ENCODE measurements at regions not wholly inside any gene's neighbourhood (a gene's known extent, or its start where the extent isn't known, plus 50 kb on each side); places are given as distances from the start of the nearest gene placed in this dataset.

DNA sequence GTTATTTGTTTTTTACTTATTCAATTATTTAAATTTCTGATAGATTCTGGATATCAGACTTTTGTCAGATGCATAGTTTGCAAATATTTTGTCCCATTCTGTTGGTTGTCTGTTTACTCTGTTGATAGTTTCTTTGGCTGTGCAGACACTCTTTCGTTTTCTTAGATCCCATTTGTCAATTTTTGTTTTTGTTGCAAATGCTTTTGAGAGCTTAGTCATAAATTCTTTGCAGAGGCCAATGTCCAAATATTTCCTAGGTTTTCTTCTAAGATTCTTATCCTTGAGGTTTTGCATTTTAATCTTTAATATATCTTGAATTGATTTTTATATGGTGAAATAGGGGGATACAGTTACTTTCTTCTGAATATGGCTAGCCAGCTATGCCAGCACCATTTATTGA, 112.7 kb upstream of the SESTD1 start:
- Histone ChIP-seq H4K20me1 (replicated peaks; ENCODE audit: control insufficient read depth, insufficient read depth, low read length) (no peaks in the 10 kb centered on the region), H2AFZ (ENCODE audit: low read depth, low read length) (no peak overlapping the region), H3K4me3 (no peak overlapping the region), H3K4me2 (ENCODE audit: insufficient read depth, low read length) (no peak overlapping the region), H3K4me1 (replicated peaks in 1 of 2; ENCODE audit: control insufficient read depth in 2 of 2, insufficient read depth in 2 of 2, low read length in 2 of 2) (no peaks in the 10 kb centered on the region), H3K9ac (ENCODE audit: insufficient read depth in 1 of 2, low read depth in 2 of 2, low read length in 2 of 2) (no peak overlapping the region), H3K9me3 (replicated peaks; ENCODE audit: control insufficient read depth, insufficient read depth, low read depth, low read length) (no peaks in the 10 kb centered on the region), H3K36me3 (ENCODE audit: control insufficient read depth, insufficient read depth, low read length) (no peaks in the 10 kb centered on the region), H3K27me3 (ENCODE audit: control insufficient read depth in 2 of 2, insufficient read depth in 2 of 2, low read length in 2 of 2) (no peaks in the 10 kb centered on the region), H3K27ac (ENCODE audit: extremely low read depth, low read depth, low read length) (no peak overlapping the region), H3K9me1 (ENCODE audit: control insufficient read depth, insufficient read depth, low read length) (no peaks in the 10 kb centered on the region), H3K79me2 (ENCODE audit: control insufficient read depth, insufficient read depth, low read length) (no peaks in the 10 kb centered on the region)
- CTCF ChIA-PET (ENCODE audit: low intra/inter-chr PET ratio), result no interaction called here
- DNase-seq (ENCODE audit: extremely low read depth in 1 of 4, low spot score in 3 of 4), result no peak
- intact Hi-C loops (cut with micrococcal nuclease), result no loop called here
- in situ Hi-C loops (cut with MboI), result no loop called here
- WGBS (ENCODE audit: insufficient coverage, low coverage, missing lambda C conversion rate), result 0% methylated on average over 1 of the region's 1 CpG
- FAIRE-seq, result no peak
- POLR2A ChIA-PET, result no interaction called here
- ATAC-seq, result no peak
- BruUV-seq (replicated peaks), result no TSS peak
- TF ChIP-seq ZNF507 (tag; conservative IDR thresholded peaks at IDR 0.05) (no peak), DNMT1 (IDR thresholded peaks at IDR 0.05) (no peak), SMAD4 (CRISPR knock-in tag; conservative IDR thresholded peaks at IDR 0.05) (no peak), ZBTB26 (CRISPR knock-in tag; IDR thresholded peaks at IDR 0.05) (no peak), CAMTA2 (CRISPR knock-in tag; conservative IDR thresholded peaks at IDR 0.05) (no peak), HSF4 (CRISPR knock-in tag; IDR thresholded peaks at IDR 0.05; ENCODE audit: borderline replicate concordance) (no peak), FOXP4 (CRISPR knock-in tag; IDR thresholded peaks at IDR 0.05; ENCODE audit: borderline replicate concordance) (no peak), NCOR1 (IDR thresholded peaks at IDR 0.05) (no peak), ZC3H11A (IDR thresholded peaks at IDR 0.05; ENCODE audit: low read depth, low read length) (no peak), MTA2 (IDR thresholded peaks at IDR 0.05; ENCODE audit: low read depth) (no peak)
- TF ChIP-seq, protein P1, sequence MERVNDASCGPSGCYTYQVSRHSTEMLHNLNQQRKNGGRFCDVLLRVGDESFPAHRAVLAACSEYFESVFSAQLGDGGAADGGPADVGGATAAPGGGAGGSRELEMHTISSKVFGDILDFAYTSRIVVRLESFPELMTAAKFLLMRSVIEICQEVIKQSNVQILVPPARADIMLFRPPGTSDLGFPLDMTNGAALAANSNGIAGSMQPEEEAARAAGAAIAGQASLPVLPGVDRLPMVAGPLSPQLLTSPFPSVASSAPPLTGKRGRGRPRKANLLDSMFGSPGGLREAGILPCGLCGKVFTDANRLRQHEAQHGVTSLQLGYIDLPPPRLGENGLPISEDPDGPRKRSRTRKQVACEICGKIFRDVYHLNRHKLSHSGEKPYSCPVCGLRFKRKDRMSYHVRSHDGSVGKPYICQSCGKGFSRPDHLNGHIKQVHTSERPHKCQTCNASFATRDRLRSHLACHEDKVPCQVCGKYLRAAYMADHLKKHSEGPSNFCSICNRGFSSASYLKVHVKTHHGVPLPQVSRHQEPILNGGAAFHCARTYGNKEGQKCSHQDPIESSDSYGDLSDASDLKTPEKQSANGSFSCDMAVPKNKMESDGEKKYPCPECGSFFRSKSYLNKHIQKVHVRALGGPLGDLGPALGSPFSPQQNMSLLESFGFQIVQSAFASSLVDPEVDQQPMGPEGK (CRISPR knock-in tag; IDR thresholded peaks at IDR 0.05; ENCODE audit: borderline replicate concordance), result no peak
- TF ChIP-seq, protein P2, sequence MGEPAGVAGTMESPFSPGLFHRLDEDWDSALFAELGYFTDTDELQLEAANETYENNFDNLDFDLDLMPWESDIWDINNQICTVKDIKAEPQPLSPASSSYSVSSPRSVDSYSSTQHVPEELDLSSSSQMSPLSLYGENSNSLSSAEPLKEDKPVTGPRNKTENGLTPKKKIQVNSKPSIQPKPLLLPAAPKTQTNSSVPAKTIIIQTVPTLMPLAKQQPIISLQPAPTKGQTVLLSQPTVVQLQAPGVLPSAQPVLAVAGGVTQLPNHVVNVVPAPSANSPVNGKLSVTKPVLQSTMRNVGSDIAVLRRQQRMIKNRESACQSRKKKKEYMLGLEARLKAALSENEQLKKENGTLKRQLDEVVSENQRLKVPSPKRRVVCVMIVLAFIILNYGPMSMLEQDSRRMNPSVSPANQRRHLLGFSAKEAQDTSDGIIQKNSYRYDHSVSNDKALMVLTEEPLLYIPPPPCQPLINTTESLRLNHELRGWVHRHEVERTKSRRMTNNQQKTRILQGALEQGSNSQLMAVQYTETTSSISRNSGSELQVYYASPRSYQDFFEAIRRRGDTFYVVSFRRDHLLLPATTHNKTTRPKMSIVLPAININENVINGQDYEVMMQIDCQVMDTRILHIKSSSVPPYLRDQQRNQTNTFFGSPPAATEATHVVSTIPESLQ (CRISPR knock-in tag; IDR thresholded peaks at IDR 0.05), result no peak
- TF ChIP-seq, protein P3, sequence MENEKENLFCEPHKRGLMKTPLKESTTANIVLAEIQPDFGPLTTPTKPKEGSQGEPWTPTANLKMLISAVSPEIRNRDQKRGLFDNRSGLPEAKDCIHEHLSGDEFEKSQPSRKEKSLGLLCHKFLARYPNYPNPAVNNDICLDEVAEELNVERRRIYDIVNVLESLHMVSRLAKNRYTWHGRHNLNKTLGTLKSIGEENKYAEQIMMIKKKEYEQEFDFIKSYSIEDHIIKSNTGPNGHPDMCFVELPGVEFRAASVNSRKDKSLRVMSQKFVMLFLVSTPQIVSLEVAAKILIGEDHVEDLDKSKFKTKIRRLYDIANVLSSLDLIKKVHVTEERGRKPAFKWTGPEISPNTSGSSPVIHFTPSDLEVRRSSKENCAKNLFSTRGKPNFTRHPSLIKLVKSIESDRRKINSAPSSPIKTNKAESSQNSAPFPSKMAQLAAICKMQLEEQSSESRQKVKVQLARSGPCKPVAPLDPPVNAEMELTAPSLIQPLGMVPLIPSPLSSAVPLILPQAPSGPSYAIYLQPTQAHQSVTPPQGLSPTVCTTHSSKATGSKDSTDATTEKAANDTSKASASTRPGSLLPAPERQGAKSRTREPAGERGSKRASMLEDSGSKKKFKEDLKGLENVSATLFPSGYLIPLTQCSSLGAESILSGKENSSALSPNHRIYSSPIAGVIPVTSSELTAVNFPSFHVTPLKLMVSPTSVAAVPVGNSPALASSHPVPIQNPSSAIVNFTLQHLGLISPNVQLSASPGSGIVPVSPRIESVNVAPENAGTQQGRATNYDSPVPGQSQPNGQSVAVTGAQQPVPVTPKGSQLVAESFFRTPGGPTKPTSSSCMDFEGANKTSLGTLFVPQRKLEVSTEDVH (IDR thresholded peaks at IDR 0.05; ENCODE audit: low read depth, partially characterized antibody), result no peak

All from K562 (cell line).